CD4-positive, alpha-beta T cell treated with Interleukin-12 subunit alpha and Interleukin-12 subunit beta, for 1 hour (primary cell): ENCODE measurements at regions not wholly inside any gene's neighbourhood (a gene's known extent, or its start where the extent isn't known, plus 50 kb on each side); places are given as distances from the start of the nearest gene placed in this dataset.
"Not testable (repeated sequence)": the region's sequence is repeated elsewhere in the genome, so short reads cannot be mapped to it uniquely, and the experiment has no call there.

Experiments used
- DNase-seq: peaks from one replicate; pipeline ENCODE4 v3.0.0-alpha.2; 2020

DNA sequence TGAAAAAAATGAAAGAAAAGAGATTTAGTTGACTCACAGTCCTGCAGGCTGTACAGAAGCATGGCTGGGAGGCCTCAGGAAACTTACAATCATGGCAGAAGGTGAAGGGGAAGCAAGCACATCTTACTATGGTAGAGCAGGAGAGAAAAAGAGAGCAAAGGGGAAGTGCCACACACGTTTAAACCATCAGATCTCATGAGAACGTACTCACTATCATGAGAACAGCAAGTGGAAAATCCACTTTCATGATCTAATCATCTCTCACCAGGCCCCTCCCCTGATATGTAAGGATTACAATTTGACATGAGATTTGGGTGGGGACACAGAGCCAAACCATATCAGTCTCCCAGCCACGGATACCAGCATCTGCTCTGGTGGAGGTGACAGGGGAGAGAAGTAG is 50.8 kb upstream of the CPOX start:
- no peak for DNase-seq

DNA sequence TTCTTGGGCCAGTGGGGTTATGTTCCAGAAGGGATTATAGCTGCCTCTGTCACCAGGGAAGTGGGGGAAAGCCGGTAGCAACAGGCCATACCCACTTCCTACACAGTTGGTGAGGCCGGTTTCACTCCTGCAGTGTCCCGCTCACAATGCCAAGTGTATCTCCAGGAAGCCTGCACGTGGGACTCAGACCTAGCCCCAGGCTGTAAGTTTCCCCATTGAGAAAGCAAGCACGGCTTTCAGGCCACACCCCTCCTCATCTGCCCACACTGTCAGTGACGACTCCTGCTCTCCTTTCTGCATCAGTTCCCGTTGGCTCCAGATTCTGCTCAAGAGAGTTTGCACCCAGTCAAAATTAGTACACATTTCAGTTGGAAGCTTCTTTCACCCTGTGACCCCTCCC is 51.6 kb upstream of the CPOX start:
- DNase-seq, result no peak

DNA sequence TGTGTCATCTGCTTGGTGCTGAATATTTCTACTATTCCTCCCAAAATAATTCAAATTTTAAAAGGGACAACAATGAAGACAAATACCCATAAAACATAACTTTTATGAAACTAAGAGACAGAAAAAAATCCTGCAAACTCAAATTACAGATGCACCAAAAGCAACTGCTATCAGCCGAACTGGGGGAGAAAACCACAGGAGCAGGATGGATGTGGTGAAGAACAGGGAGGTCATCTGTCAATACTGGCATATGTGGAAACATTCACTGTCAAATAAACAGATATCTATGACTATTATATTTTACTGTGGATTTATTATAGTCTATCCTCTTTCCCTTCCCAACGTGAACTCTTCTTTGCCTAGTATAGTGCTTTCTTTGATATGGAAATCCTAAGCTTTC is 53.3 kb upstream of the CPOX start:
- no peak for DNase-seq

GRCh38 chr3:98647197-98647596 is 53.8 kb upstream of the CPOX start:
- no peak for DNase-seq

GRCh38 chr3:98650971-98651779 is 57.8 kb upstream of the CPOX start:
- no peak for DNase-seq

DNA sequence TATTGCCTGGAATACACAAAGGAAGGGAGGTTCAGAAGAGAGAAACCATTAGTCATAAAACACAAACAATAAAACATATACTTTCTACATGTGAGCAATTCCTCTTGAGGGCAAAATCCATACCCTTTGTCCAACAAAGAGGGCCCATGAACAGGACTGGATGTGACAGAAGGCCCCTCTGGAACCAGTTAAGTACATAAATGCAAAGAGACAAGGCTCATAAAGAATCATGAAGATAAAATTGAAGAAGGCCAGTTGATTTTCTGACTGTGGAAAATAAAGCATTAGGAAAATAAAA is 58.3 kb upstream of the CPOX start:
- DNase-seq, result no peak

- no peak for DNase-seq
Measured at GRCh38 chr3:98655666-98656065, 62.3 kb upstream of the CPOX start.

DNA sequence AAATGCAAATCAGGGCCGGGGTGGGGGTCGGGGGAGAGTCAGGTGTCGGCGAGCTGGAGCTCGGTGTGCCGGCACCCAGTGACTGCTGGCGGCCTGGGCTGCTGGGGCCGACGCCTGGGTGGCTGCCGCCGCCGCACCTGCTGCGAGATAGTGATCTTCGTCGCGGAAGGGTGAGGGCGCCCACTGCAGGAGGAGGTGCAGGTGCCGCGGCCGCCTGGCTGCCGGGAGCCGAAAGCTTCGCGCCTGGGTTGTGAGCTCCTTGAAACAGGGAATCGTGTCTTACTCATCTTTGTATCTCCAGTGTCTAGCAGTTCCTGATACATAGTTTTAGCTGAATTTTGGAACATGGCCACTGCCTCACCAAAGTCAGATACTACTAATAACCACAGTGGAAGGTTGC is 64.0 kb upstream of the CPOX start:
- peak; percentile 17 for DNase-seq

DNA sequence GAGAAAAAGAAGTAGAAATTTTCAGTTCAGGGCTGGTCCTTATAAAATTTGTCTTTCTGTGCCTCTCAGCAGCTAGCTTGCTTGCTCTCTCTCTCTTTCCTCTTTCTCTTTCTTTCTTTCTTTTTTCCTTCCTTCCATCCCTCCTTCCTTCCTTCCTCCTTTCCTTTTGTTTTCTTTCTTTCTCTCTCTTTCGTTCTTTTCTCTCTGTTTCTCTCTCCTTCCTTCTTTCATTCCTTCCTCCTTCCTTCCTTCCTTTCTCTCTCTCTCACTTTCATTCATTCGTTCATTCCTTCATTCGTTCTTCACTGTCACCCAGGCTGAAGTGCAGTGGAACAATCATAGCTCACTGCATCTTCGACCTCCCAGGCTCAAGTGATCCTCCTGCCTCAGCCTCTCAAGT is 69.3 kb upstream of the CPOX start:
- DNase-seq, result no peak

DNA sequence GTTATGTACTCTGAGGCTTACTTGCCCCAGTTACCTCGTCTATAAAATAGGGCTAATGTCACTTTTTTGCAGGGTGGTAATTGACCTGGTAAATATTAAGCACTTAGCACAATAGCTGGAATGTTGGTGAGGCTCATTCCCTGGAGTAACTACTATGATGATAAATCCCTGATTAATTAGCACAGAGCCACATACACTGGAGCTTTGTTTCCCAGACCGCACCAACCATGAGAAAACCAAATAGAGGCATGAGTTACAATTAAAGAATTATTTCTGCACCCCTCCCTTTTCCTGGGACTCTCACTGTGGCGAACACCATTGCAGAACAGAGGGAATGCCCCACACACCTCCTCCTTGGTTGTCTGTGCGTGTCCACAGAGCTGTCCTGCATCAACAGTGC is 76.6 kb upstream of the CPOX start:
- no peak for DNase-seq

GRCh38 chr3:98679986-98680385 is 83.2 kb upstream of the ST3GAL6 start:
- DNase-seq, result no peak

DNA sequence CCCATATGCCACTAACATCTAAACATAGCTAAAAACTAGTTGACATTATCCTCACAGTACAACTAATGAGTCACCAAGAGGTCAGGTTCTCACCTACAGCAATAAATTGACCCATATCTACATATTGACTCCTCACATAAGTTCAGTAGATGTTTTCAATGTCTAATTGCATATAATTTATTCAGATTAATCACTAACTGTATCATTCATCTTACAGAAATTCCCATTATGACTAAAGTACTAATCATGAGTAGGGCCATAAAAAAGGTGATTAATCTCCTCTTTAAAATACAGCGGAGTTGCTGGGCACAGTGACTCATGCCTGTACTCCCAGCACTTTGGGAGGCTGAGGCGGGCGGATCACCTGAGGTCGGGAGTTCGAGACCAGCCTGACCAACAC is 82.4 kb upstream of the ST3GAL6 start:
- DNase-seq, result no peak

- no peak for DNase-seq
Measured at GRCh38 chr3:98681486-98681885, 81.7 kb upstream of the ST3GAL6 start.

- DNase-seq, result not testable (repeated sequence)
Measured at GRCh38 chr3:98682391-98682790, 80.7 kb upstream of the ST3GAL6 start.

DNA sequence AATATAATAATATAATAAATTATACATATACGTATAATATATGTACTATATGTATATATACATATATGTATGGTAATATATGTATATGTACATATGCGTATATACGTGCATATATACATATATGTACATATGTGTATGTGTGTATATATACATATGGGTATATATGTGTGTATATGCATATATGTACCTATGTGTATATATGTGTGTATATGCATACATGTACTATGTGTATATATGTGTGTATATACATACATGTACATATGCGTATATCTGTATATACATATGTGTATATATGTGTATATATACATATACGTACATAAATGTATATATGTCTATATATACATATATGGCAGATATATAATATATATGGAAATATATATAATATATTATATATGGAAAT is 74.8 kb upstream of the ST3GAL6 start:
- DNase-seq, result no peak

DNA sequence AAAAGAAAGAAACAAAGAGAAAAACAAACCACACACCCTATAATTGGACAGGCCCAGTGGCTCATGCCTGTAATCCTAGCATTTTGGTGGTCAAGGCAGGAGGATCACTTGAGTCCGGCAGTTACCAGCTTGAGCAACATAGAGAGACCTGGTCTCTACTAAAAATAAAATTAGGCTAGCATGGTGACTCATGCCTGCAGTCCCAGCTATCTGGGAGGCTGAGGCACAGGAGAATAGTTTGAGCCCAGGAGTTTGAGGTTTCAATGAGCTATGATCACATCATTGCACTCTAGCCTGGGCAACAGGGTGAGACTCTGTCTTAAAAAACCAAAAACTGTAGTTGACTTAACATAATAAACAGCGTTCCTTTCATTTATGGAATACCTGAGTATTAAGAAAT is 72.3 kb upstream of the ST3GAL6 start:
- DNase-seq, result no peak

DNA sequence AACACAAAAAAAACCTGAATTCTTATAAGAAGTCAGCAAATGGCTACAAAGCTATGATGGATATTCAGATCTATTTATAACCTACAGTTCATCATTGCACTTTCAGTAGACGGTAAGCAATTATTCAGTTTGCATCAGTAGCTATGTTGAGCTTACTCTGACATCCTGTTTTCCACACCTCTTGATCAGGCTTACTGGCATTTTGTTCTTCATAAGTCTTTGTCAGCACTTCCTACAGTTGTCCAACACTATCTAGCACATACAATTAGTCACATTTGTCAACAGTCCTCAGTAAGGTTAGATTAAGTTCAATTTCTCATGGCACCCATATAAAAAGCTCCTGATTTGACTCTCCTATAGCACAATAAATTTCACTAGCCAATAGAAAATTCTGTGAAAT is 71.2 kb upstream of the ST3GAL6 start:
- no peak for DNase-seq

- DNase-seq, result no peak
Measured at GRCh38 chr3:98692787-98693473, 70.2 kb upstream of the ST3GAL6 start.

- DNase-seq, result no peak
Measured at GRCh38 chr3:98695796-98696195, 67.3 kb upstream of the ST3GAL6 start.

GRCh38 chr3:98696296-98696695 is 66.8 kb upstream of the ST3GAL6 start:
- not testable (repeated sequence) for DNase-seq

DNA sequence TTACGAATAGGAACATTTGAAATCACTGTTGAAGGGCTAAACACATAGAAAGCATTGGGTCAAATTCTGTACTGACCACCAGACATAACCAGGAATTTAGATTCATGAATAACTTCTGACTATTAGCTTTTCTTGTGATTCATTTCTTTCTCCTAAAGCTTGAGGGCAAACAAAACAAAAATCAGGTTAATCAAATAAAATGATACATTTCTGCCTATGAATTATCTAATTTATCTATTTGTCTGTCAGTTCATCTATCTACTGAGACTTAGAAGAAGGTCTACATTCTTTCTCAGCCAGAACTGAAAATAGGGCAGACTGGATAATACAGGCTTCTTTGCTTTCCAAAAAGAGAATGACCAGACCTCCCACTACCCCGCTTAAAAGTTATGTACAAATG is 65.9 kb upstream of the ST3GAL6 start:
- DNase-seq, result no peak

DNA sequence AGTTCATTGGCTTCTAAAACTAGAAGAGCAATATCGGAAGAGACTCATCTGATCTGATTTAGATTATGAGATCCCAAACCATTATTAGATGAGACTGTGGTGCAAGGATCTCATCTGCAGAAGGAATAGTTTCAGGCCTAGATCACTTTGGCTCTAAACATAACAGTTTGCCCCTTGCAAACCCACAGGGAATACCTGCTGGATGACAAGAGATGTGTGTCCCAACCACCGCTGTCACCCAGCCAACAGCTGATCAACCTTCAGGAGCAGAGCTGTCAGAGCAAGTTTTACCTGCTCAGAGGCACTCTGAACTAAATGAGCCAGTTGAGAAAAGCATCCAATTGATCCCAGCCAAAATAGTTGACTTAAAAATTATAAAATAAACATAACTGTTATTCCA is 64.0 kb upstream of the ST3GAL6 start:
- no peak for DNase-seq

DNA sequence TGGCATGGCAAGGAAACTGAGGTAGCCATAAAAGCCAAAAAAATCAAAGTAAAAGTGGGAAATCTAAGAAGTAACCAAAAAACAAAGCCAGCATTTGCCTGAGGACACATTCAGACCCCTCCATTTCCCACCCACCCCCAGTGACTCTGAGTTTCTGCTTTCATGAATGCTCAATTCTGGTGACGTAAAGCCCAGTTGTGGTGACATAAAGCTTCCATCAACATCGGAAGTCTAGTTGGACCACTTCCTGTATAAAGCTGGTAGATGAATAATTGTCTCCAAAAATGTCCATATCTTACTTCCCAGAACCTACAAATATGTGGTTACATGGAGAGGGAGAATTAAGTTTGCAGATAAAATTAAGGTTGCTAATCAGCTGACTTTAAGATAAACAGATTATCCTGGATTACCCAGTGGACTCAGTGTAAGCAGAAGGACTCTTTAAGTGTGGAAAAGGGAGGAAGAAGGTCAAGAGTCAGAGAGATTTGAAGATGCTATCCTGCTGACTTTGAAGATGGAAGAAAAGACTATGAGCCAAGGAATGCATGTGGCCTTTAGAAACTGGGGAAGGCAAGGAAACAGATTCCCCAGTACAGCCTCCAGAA is 62.0 kb upstream of the ST3GAL6 start:
- no peak for DNase-seq

DNA sequence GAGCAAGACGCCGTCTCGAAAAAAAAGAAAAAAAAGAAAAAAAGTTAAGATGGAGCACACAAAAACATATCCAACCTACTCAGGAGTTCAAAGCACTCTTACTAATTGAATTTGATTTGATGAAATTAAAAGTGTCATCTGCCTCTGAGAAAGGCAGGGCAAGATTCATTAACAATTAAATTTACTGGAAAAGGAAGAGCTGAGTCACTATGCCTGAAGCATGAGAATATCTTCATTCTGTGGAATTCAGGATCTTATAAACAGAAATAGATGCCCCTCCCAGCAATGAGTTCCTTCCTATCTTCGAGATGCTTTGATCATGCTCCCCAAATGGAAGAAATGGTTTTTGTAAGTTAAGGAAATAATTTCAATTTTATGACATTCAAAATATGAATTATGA is 61.0 kb upstream of the ST3GAL6 start:
- no peak for DNase-seq

DNA sequence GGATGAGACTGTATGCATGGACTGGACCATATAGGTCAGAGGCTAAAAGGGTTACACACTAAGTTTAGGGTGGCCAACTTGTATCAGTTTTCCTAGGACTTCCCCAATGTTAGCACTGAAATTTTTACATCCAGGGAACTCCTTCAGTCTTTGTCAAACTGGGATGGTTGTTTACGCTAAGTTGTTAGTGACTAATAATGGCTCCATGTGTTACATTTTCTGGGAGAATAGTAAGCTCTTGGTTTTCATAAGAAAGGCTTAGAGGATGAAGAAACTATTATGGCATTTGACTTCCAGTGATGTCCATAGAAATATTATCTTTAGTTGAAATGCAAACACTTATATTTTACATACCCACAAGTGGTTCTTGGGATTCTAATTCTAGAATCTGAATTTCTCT is 57.9 kb upstream of the ST3GAL6 start:
- no peak for DNase-seq
